ENCODE measurements at regions not wholly inside any gene's neighbourhood (a gene's known extent, or its start where the extent isn't known, plus 50 kb on each side); places are given as distances from the start of the nearest gene placed in this dataset.

GRCh38 chr1:17886838-17887441 lies 131.8 kb downstream of the ACTL8 start:
- TF ChIP-seq CTCF (IDR thresholded peaks at IDR 0.05; ENCODE audit: insufficient read depth, low read length) (no peak), GABPA (IDR thresholded peaks at IDR 0.05; ENCODE audit: low read depth) (no peak)
